ENCODE measurements at regions not wholly inside any gene's neighbourhood (a gene's known extent, or its start where the extent isn't known, plus 50 kb on each side); places are given as distances from the start of the nearest gene placed in this dataset.
"Not testable (repeated sequence)": the region's sequence is repeated elsewhere in the genome, so short reads cannot be mapped to it uniquely, and the experiment has no call there.

DNA sequence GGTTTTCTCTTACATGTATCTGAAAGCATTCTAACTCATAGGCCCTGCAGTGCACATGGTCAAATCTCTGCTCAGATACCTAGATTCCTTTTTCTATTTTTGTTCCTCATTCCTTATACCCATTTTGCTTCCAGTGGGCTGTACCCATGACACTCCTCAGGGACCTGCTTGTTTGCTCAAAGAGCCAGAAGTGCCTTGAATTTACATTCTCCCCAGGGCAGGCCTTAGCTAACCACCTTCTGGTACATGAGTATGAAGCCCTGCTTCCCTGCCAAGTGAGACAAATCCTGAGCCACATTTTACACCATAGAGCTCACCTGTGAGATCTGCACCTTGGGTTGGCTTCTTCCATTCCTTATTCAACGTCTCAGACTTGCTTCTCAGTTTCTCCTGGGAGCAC is 326.6 kb upstream of the SASH1 start:
- TF ChIP-seq CTCF (IDR thresholded peaks at IDR 0.05): no peak
- Histone ChIP-seq H3K36me3 (no peaks in the 10 kb centered on the region), H3K4me3 (ENCODE audit: low read depth in 1 of 2, low read length in 1 of 2) (no peak overlapping the region), H3K4me1 (ENCODE audit: control insufficient read depth in 1 of 2, insufficient read depth in 1 of 2, low read depth in 1 of 2, low read length in 1 of 2) (no peaks in the 10 kb centered on the region), H3K27me3 (no peaks in the 10 kb centered on the region), H3K9me3 (no peaks in the 10 kb centered on the region), H3K27ac (no peak overlapping the region)

- no peaks in the 10 kb centered on the region for H3K27me3 ChIP-seq
- no peaks in the 10 kb centered on the region for H3K36me3 ChIP-seq
- H3K9me3 ChIP-seq: no peaks in the 10 kb centered on the region
- TF ChIP-seq CTCF (IDR thresholded peaks at IDR 0.05): no peak
- H3K4me3 ChIP-seq (ENCODE audit: low read depth in 1 of 2, low read length in 1 of 2): no peak overlapping the region
- H3K27ac ChIP-seq: no peak overlapping the region
- no peaks in the 10 kb centered on the region for H3K4me1 ChIP-seq (ENCODE audit: control insufficient read depth in 1 of 2, insufficient read depth in 1 of 2, low read depth in 1 of 2, low read length in 1 of 2)
Observed at GRCh38 chr6:148021165-148021564, 321.5 kb upstream of the SASH1 start.

- no peak for TF ChIP-seq CTCF (IDR thresholded peaks at IDR 0.05)
- no peaks in the 10 kb centered on the region for H3K36me3 ChIP-seq
Observed at GRCh38 chr6:148021699-148022098, 320.9 kb upstream of the SASH1 start.

GRCh38 chr6:148022279-148022678 is 320.4 kb upstream of the SASH1 start:
- not testable (repeated sequence) for H3K4me3 ChIP-seq (ENCODE audit: low read depth in 1 of 2, low read length in 1 of 2); H3K36me3 ChIP-seq; H3K9me3 ChIP-seq; H3K27ac ChIP-seq; H3K4me1 ChIP-seq (ENCODE audit: control insufficient read depth in 1 of 2, insufficient read depth in 1 of 2, low read depth in 1 of 2, low read length in 1 of 2); H3K27me3 ChIP-seq

More at GRCh38 chr6:148021699-148022098, 320.9 kb upstream of the SASH1 start:
- no peaks in the 10 kb centered on the region for H3K27me3 ChIP-seq
- no peaks in the 10 kb centered on the region for H3K9me3 ChIP-seq
- H3K4me3 ChIP-seq (ENCODE audit: low read depth in 1 of 2, low read length in 1 of 2): no peak overlapping the region
- no peak overlapping the region for H3K27ac ChIP-seq
- no peaks in the 10 kb centered on the region for H3K4me1 ChIP-seq (ENCODE audit: control insufficient read depth in 1 of 2, insufficient read depth in 1 of 2, low read depth in 1 of 2, low read length in 1 of 2)

DNA sequence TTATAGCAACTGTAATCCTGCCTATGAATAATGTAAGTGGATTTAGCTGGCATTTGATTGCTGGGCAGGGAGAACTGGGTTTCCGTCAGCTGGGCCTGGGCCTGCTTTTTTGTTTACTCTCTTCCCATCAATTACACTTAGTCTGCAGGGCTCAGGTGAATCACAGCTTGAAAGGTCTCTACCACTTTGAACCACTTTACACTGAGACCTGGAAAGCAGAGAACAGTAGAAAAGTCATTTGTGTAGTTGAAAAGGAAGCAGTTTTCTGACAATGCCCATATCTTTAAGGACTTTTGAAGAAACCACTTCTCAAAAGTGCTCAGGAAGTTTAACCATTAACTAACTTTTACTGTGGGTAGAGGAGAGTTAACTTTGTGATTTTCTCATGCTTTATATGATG is 315.4 kb upstream of the SASH1 start:
- H3K9me3 ChIP-seq: no peaks in the 10 kb centered on the region
- no peaks in the 10 kb centered on the region for H3K27me3 ChIP-seq
- H3K4me1 ChIP-seq (ENCODE audit: control insufficient read depth in 1 of 2, insufficient read depth in 1 of 2, low read depth in 1 of 2, low read length in 1 of 2): no peaks in the 10 kb centered on the region
- H3K27ac ChIP-seq: no peak overlapping the region
- H3K4me3 ChIP-seq (ENCODE audit: low read depth in 1 of 2, low read length in 1 of 2): no peak overlapping the region
- TF ChIP-seq CTCF (IDR thresholded peaks at IDR 0.05): no peak
- H3K36me3 ChIP-seq: no peaks in the 10 kb centered on the region

GRCh38 chr6:148035806-148036390 is 306.7 kb upstream of the SASH1 start:
- Histone ChIP-seq H3K27ac (no peak overlapping the region), H3K9me3 (no peaks in the 10 kb centered on the region), H3K4me1 (ENCODE audit: control insufficient read depth in 1 of 2, insufficient read depth in 1 of 2, low read depth in 1 of 2, low read length in 1 of 2) (no peaks in the 10 kb centered on the region), H3K27me3 (no peaks in the 10 kb centered on the region), H3K4me3 (ENCODE audit: low read depth in 1 of 2, low read length in 1 of 2) (no peak overlapping the region), H3K36me3 (no peaks in the 10 kb centered on the region)
- no peak for TF ChIP-seq CTCF (IDR thresholded peaks at IDR 0.05)

Measured in neutrophil (primary cell).